HepG2 (cell line): ENCODE measurements at regions not wholly inside any gene's neighbourhood (a gene's known extent, or its start where the extent isn't known, plus 50 kb on each side); places are given as distances from the start of the nearest gene placed in this dataset.

Experiments
- ATAC-seq: fragments of 200-7000 bp; cut with Tn5 transposase; 3 replicates; pipeline ENCODE4 v1.9.1; 2020; ENCODE audit warnings: mild to moderate bottlenecking, moderate library complexity
- BruUV-seq: library from RNA; stranded (reverse); fragments of 400-500 nt; replicated peaks from 2 replicates; lab custom pipeline; 2021; lab: Mats Ljungman, UMichigan
- CTCF ChIA-PET: fragments of 300-600 bp; formaldehyde crosslinking; extraction: SDS; loops from one replicate; lab custom pipeline; 2021; ENCODE audit warnings: low total read pairs, inconsistent platforms, low intra/inter-chr PET ratio; lab: Yijun Ruan, JAX
- POLR2A ChIA-PET: fragments of 350-600 bp; sonication (Branson Sonifier 250); formaldehyde crosslinking; loops from one replicate; lab custom pipeline; 2020; ENCODE audit warnings: antibody characterized with exemption, inconsistent platforms; lab: Yijun Ruan, JAX
- DNase-seq: peaks from one replicate; pipeline ENCODE4 v3.0.0-alpha.2; 2015; ENCODE audit warnings: low spot score
- FAIRE-seq: peaks from 3 replicates; lab custom pipeline; 2011; peaks lifted over from hg19 to GRCh38; lab: Jason Lieb, UNC
- H2AFZ ChIP-seq: one replicate; pipeline ENCODE4 v1.6.1; 2011; ENCODE audit warnings: low read length, inconsistent platforms
- H3K27ac ChIP-seq: fragments of 300-600 bp; 3 replicates; pipeline ENCODE4 v1.8.0; 2011; ENCODE audit warnings: mixed run types, mild to moderate bottlenecking, mixed read lengths, low read length, inconsistent platforms; ENCODE audit not compliant: insufficient read depth; ENCODE audit errors: extremely low read length
- H3K27me3 ChIP-seq, 2 experiments: fragments of 200-600 bp in 1 of 2; 2 replicates in 1 of 2; 3 replicates in 1 of 2; pipeline versions ENCODE4 v1.6.0 to v1.8.0; 2011; ENCODE audit warnings: low read length in 2 of 2, mild to moderate bottlenecking in 2 of 2, moderate library complexity in 2 of 2, inconsistent platforms in 1 of 2; ENCODE audit not compliant: insufficient read depth in 2 of 2, control insufficient read depth in 1 of 2
- H3K36me3 ChIP-seq, 2 experiments: fragments of 200-600 bp in 1 of 2; replicated peaks in 1 of 2; 2 replicates in 1 of 2; 3 replicates in 1 of 2; pipeline versions ENCODE4 v1.5.1 to v1.8.0; 2011; ENCODE audit warnings: low read length in 2 of 2, inconsistent platforms in 1 of 2; ENCODE audit not compliant: insufficient read depth in 2 of 2, control insufficient read depth in 1 of 2
- H3K4me1 ChIP-seq: 2 replicates; pipeline ENCODE4 v1.5.1; 2012; ENCODE audit warnings: low read length, inconsistent platforms; ENCODE audit not compliant: insufficient read depth
- H3K4me2 ChIP-seq: 2 replicates; pipeline ENCODE4 v1.6.0; 2011; ENCODE audit warnings: low read depth, low read length, inconsistent platforms
- H3K4me3 ChIP-seq, 3 experiments: fragments of 200-600 bp in 1 of 3; sonication (generic), shearing (Covaris generic) in 1 of 3; replicated peaks in 1 of 3; 2 replicates each; pipeline ENCODE4 v1.5.1; 2011 to 2016; ENCODE audit warnings: low read length in 3 of 3, inconsistent platforms in 2 of 3, low read depth in 2 of 3, mild to moderate bottlenecking in 2 of 3, control low read depth in 1 of 3, mixed read lengths in 1 of 3; ENCODE audit not compliant: insufficient read depth in 1 of 3
- H3K79me2 ChIP-seq: one replicate; pipeline ENCODE4 v1.6.1; 2011; ENCODE audit warnings: low read length, inconsistent platforms; ENCODE audit not compliant: insufficient read depth
- H3K9ac ChIP-seq: 2 replicates; pipeline ENCODE4 v1.6.0; 2011; ENCODE audit warnings: mild to moderate bottlenecking, low read depth, low read length, inconsistent platforms; ENCODE audit not compliant: insufficient read depth
- H3K9me3 ChIP-seq: 2 replicates; pipeline ENCODE4 v1.5.1; 2012; ENCODE audit warnings: mild to moderate bottlenecking, low read length
- H4K20me1 ChIP-seq: 2 replicates; pipeline ENCODE4 v1.6.0; 2011; ENCODE audit warnings: inconsistent platforms, mild to moderate bottlenecking, low read length, moderate library complexity; ENCODE audit not compliant: insufficient read depth
- FOXO1 ChIP-seq: sonication (generic); formaldehyde crosslinking; IDR thresholded peaks from 2 replicates; pipeline ENCODE4 v1.4.0; 2020; ENCODE audit warnings: missing genetic modification reagents
- HNF4A ChIP-seq: sonication (generic); formaldehyde crosslinking; IDR thresholded peaks from 2 replicates; pipeline ENCODE4 v1.4.0; 2020; ENCODE audit warnings: missing genetic modification reagents
- ZNF205 ChIP-seq: IDR thresholded peaks from 2 replicates; pipeline ENCODE4 v1.6.1; 2018; ENCODE audit warnings: missing biosample characterization, missing genetic modification reagents
- WGBS: methylation state at CpG from one replicate; pipeline ENCODE4 v1.1.6; 2017; ENCODE audit warnings: low lambda C conversion rate; 5-methylcytosine and 5-hydroxymethylcytosine counted together
- in situ Hi-C: cut with HindIII; loops from 2 replicates; pipeline ENCODE4 v1.10.0; 2017; ENCODE audit warnings: low pct_unique_long_range_greater_than_20kb; ENCODE audit not compliant: extremely low pct_ligation_motif_present
- intact Hi-C: fragments of 100-400 bp; cut with micrococcal nuclease; formaldehyde crosslinking; loops from one replicate; pipeline ENCODE4 v1.10.0; 2022; ENCODE audit not compliant: unreplicated experiment
- TF ChIP-seq, protein P1 (sequence below): IDR thresholded peaks from 2 replicates; pipeline ENCODE4 v1.6.1; 2016; ENCODE audit warnings: missing compliant biosample characterization, missing genetic modification reagents, borderline replicate concordance
- TF ChIP-seq, protein P2 (sequence below): sonication (generic); formaldehyde crosslinking; IDR thresholded peaks from 2 replicates; pipeline ENCODE4 v1.5.0; 2020; ENCODE audit warnings: mild to moderate bottlenecking, missing genetic modification reagents
- TF ChIP-seq, protein P3 (sequence below): sonication (generic); formaldehyde crosslinking; IDR thresholded peaks from 2 replicates; pipeline ENCODE4 v1.5.0; 2020; ENCODE audit warnings: missing genetic modification reagents

DNA sequence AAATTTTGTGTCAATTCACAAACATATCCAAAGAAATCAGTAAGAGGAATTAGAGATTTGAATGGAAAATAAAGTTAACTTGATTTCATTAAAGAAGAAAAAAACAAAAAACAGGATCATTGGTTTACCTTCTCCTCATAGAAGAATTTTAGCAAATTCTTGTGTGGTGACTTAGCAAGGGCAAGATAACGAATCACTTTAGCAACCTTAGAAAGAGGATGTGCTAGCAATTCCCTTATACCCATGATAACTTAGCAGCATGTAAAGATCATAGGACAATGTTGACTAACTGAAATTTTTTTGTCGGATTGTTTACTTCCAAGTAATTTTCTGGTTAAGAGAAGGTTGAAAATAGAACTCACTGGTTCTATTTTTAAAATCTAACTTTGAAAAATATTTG lies 609.3 kb downstream of the GBE1 start (continued):
- TF ChIP-seq, protein P1, sequence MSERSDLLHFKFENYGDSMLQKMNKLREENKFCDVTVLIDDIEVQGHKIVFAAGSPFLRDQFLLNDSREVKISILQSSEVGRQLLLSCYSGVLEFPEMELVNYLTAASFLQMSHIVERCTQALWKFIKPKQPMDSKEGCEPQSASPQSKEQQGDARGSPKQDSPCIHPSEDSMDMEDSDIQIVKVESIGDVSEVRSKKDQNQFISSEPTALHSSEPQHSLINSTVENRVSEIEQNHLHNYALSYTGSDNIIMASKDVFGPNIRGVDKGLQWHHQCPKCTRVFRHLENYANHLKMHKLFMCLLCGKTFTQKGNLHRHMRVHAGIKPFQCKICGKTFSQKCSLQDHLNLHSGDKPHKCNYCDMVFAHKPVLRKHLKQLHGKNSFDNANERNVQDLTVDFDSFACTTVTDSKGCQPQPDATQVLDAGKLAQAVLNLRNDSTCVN (CRISPR knock-in tag), result no peak
- TF ChIP-seq ZNF205 (CRISPR knock-in tag) (no peak), FOXO1 (CRISPR knock-in tag) (no peak)

- POLR2A ChIA-PET, result no interaction called here
- Histone ChIP-seq H3K4me2 (no peak overlapping the region), H3K36me3 (no peaks in the 10 kb centered on the region), H3K27ac (no peak overlapping the region), H3K4me1 (no peaks in the 10 kb centered on the region), H3K9ac (no peak overlapping the region), H3K27me3 (no peaks in the 10 kb centered on the region), H2AFZ (no peak overlapping the region), H3K79me2 (no peaks in the 10 kb centered on the region), H3K4me3 (no peak overlapping the region), H3K9me3 (no peaks in the 10 kb centered on the region), H4K20me1 (no peaks in the 10 kb centered on the region)
- WGBS, result 9% methylated on average over 1 of the region's 1 CpG
- intact Hi-C loops, result no loop called here
- FAIRE-seq, result no peak
- in situ Hi-C loops, result no loop called here
- no TSS peak for BruUV-seq
- CTCF ChIA-PET, result no interaction called here
- DNase-seq, result no peak
- TF ChIP-seq, protein P2, sequence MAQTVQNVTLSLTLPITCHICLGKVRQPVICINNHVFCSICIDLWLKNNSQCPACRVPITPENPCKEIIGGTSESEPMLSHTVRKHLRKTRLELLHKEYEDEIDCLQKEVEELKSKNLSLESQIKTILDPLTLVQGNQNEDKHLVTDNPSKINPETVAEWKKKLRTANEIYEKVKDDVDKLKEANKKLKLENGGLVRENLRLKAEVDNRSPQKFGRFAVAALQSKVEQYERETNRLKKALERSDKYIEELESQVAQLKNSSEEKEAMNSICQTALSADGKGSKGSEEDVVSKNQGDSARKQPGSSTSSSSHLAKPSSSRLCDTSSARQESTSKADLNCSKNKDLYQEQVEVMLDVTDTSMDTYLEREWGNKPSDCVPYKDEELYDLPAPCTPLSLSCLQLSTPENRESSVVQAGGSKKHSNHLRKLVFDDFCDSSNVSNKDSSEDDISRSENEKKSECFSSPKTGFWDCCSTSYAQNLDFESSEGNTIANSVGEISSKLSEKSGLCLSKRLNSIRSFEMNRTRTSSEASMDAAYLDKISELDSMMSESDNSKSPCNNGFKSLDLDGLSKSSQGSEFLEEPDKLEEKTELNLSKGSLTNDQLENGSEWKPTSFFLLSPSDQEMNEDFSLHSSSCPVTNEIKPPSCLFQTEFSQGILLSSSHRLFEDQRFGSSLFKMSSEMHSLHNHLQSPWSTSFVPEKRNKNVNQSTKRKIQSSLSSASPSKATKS (CRISPR knock-in tag), result no peak
- TF ChIP-seq HNF4A (CRISPR knock-in tag), result no peak
- TF ChIP-seq, protein P3, sequence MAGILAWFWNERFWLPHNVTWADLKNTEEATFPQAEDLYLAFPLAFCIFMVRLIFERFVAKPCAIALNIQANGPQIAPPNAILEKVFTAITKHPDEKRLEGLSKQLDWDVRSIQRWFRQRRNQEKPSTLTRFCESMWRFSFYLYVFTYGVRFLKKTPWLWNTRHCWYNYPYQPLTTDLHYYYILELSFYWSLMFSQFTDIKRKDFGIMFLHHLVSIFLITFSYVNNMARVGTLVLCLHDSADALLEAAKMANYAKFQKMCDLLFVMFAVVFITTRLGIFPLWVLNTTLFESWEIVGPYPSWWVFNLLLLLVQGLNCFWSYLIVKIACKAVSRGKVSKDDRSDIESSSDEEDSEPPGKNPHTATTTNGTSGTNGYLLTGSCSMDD (CRISPR knock-in tag), result no peak
- no peak for ATAC-seq
These were observed 628.5 kb downstream of the GBE1 start for GRCh38 chr3:81132995-81133394.
